ENCODE measurements at regions not wholly inside any gene's neighbourhood (a gene's known extent, or its start where the extent isn't known, plus 50 kb on each side); places are given as distances from the start of the nearest gene placed in this dataset.
"Not testable (repeated sequence)": the region's sequence is repeated elsewhere in the genome, so short reads cannot be mapped to it uniquely, and the experiment has no call there.

GRCh38 chr16:85228970-85229430 lies 116.7 kb upstream of the CIBAR2 start:
- no peak overlapping the region for H3K4me3 ChIP-seq (ENCODE audit: low read length)
- H3K27me3 ChIP-seq (ENCODE audit: insufficient read depth, low read length): no peaks in the 10 kb centered on the region
- peaks cover 11% of the 10 kb centered on the region; the same call in 1 of the 2 replicates for H3K4me1 ChIP-seq (ENCODE audit: insufficient read depth, low read length)
- H3K36me3 ChIP-seq (ENCODE audit: insufficient read depth, low read length): no peaks in the 10 kb centered on the region
- 95% methylated on average over 24 of the region's 24 CpGs for WGBS
- H3K9ac ChIP-seq (ENCODE audit: low read depth, low read length): no peak overlapping the region
- H3K9me3 ChIP-seq (ENCODE audit: insufficient read depth, low read depth, low read length): no peaks in the 10 kb centered on the region
- no peak overlapping the region for H3K27ac ChIP-seq (ENCODE audit: low read depth, low read length)

- Histone ChIP-seq H3K27ac (ENCODE audit: low read depth, low read length) (no peak overlapping the region), H3K27me3 (ENCODE audit: insufficient read depth, low read length) (no peaks in the 10 kb centered on the region), H3K4me1 (ENCODE audit: insufficient read depth, low read length) (peaks cover 11% of the 10 kb centered on the region; the same call in 1 of the 2 replicates), H3K36me3 (ENCODE audit: insufficient read depth, low read length) (no peaks in the 10 kb centered on the region), H3K9me3 (ENCODE audit: insufficient read depth, low read depth, low read length) (no peaks in the 10 kb centered on the region), H3K4me3 (ENCODE audit: low read length) (no peak overlapping the region), H3K9ac (ENCODE audit: low read depth, low read length) (no peak overlapping the region)
- WGBS: 68% methylated on average over 8 of the region's 8 CpGs
Measured at GRCh38 chr16:85229869-85230462, 117.7 kb upstream of the CIBAR2 start.

GRCh38 chr16:85230764-85231383 lies 118.6 kb upstream of the CIBAR2 start:
- WGBS: 94% methylated on average over 6 of the region's 6 CpGs
- H3K4me1 ChIP-seq (ENCODE audit: insufficient read depth, low read length): peaks cover 11% of the 10 kb centered on the region; the same call in 1 of the 2 replicates
- not testable (repeated sequence) for H3K27me3 ChIP-seq (ENCODE audit: insufficient read depth, low read length); H3K27ac ChIP-seq (ENCODE audit: low read depth, low read length); H3K9me3 ChIP-seq (ENCODE audit: insufficient read depth, low read depth, low read length); H3K9ac ChIP-seq (ENCODE audit: low read depth, low read length); H3K36me3 ChIP-seq (ENCODE audit: insufficient read depth, low read length); H3K4me3 ChIP-seq (ENCODE audit: low read length)

GRCh38 chr16:85231959-85232358 lies 119.7 kb upstream of the CIBAR2 start:
- Histone ChIP-seq H3K36me3 (ENCODE audit: insufficient read depth, low read length) (no peaks in the 10 kb centered on the region), H3K4me1 (ENCODE audit: insufficient read depth, low read length) (peaks cover 18% of the 10 kb centered on the region; the same call in 1 of the 2 replicates), H3K9me3 (ENCODE audit: insufficient read depth, low read depth, low read length) (no peaks in the 10 kb centered on the region), H3K9ac (ENCODE audit: low read depth, low read length) (no peak overlapping the region), H3K27ac (ENCODE audit: low read depth, low read length) (no peak overlapping the region), H3K27me3 (ENCODE audit: insufficient read depth, low read length) (no peaks in the 10 kb centered on the region), H3K4me3 (ENCODE audit: low read length) (no peak overlapping the region)
- WGBS: 93% methylated on average over 8 of the region's 8 CpGs

- peaks cover 12% of the 10 kb centered on the region; the same call in 1 of the 2 replicates for H3K4me1 ChIP-seq (ENCODE audit: insufficient read depth, low read length)
- H3K9ac ChIP-seq (ENCODE audit: low read depth, low read length): no peak overlapping the region
Measured at GRCh38 chr16:85232369-85233142, 120.3 kb upstream of the CIBAR2 start.

GRCh38 chr16:85233516-85233915 lies 121.2 kb upstream of the CIBAR2 start:
- H3K4me1 ChIP-seq (ENCODE audit: insufficient read depth, low read length): 0 out of 2 replicates have a peak, but pooled peaks cover 14% of the 10 kb centered on the region
- no peak overlapping the region for H3K4me3 ChIP-seq (ENCODE audit: low read length)
- no peaks in the 10 kb centered on the region for H3K27me3 ChIP-seq (ENCODE audit: insufficient read depth, low read length)
- 91% methylated on average over 6 of the region's 6 CpGs for WGBS
- H3K9me3 ChIP-seq (ENCODE audit: insufficient read depth, low read depth, low read length): no peaks in the 10 kb centered on the region
- H3K27ac ChIP-seq (ENCODE audit: low read depth, low read length): no peak overlapping the region
- H3K9ac ChIP-seq (ENCODE audit: low read depth, low read length): no peak overlapping the region
- H3K36me3 ChIP-seq (ENCODE audit: insufficient read depth, low read length): no peaks in the 10 kb centered on the region

More at GRCh38 chr16:85232369-85233142, 120.3 kb upstream of the CIBAR2 start:
- H3K27me3 ChIP-seq (ENCODE audit: insufficient read depth, low read length): no peaks in the 10 kb centered on the region
- no peak overlapping the region for H3K27ac ChIP-seq (ENCODE audit: low read depth, low read length)
- H3K36me3 ChIP-seq (ENCODE audit: insufficient read depth, low read length): no peaks in the 10 kb centered on the region
- no peaks in the 10 kb centered on the region for H3K9me3 ChIP-seq (ENCODE audit: insufficient read depth, low read depth, low read length)
- WGBS: 92% methylated on average over 13 of the region's 13 CpGs
- H3K4me3 ChIP-seq (ENCODE audit: low read length): no peak overlapping the region

GRCh38 chr16:85234310-85235204 lies 122.3 kb upstream of the CIBAR2 start:
- Histone ChIP-seq H3K4me3 (ENCODE audit: low read length) (peak overlapping the region; percentile 50), H3K27ac (ENCODE audit: low read depth, low read length) (peak overlapping the region; percentile 91), H3K4me1 (ENCODE audit: insufficient read depth, low read length) (0 out of 2 replicates have a peak, but pooled peaks cover 14% of the 10 kb centered on the region), H3K27me3 (ENCODE audit: insufficient read depth, low read length) (no peaks in the 10 kb centered on the region), H3K9ac (ENCODE audit: low read depth, low read length) (no peak overlapping the region; the same call in 1 of the 2 replicates), H3K9me3 (ENCODE audit: insufficient read depth, low read depth, low read length) (no peaks in the 10 kb centered on the region), H3K36me3 (ENCODE audit: insufficient read depth, low read length) (no peaks in the 10 kb centered on the region)
- WGBS: 15% methylated on average over 32 of the region's 36 CpGs

- Histone ChIP-seq H3K4me3 (ENCODE audit: low read length) (peak overlapping the region; percentile 50), H3K4me1 (ENCODE audit: insufficient read depth, low read length) (peaks cover 26% of the 10 kb centered on the region; the same call in 1 of the 2 replicates), H3K9me3 (ENCODE audit: insufficient read depth, low read depth, low read length) (no peaks in the 10 kb centered on the region), H3K27ac (ENCODE audit: low read depth, low read length) (peak overlapping the region; percentile 91; the same call in 1 of the 2 replicates), H3K9ac (ENCODE audit: low read depth, low read length) (0 out of 2 replicates have a peak overlapping the region, but pooled peaks have one; percentile 39), H3K36me3 (ENCODE audit: insufficient read depth, low read length) (no peaks in the 10 kb centered on the region), H3K27me3 (ENCODE audit: insufficient read depth, low read length) (no peaks in the 10 kb centered on the region)
- WGBS: 25% methylated on average over 20 of the region's 20 CpGs
Measured at GRCh38 chr16:85235991-85236817, 123.9 kb upstream of the CIBAR2 start.

- Histone ChIP-seq H3K36me3 (ENCODE audit: insufficient read depth, low read length) (no peaks in the 10 kb centered on the region), H3K9me3 (ENCODE audit: insufficient read depth, low read depth, low read length) (no peaks in the 10 kb centered on the region), H3K27ac (ENCODE audit: low read depth, low read length) (no peak overlapping the region), H3K27me3 (ENCODE audit: insufficient read depth, low read length) (no peaks in the 10 kb centered on the region), H3K4me3 (ENCODE audit: low read length) (no peak overlapping the region), H3K4me1 (ENCODE audit: insufficient read depth, low read length) (peaks cover 29% of the 10 kb centered on the region; the same call in 1 of the 2 replicates), H3K9ac (ENCODE audit: low read depth, low read length) (no peak overlapping the region)
- WGBS: 89% methylated on average over 5 of the region's 5 CpGs
Measured at GRCh38 chr16:85236818-85237150, 124.5 kb upstream of the CIBAR2 start.

GRCh38 chr16:85237817-85238216 lies 125.5 kb upstream of the CIBAR2 start:
- Histone ChIP-seq H3K9ac (ENCODE audit: low read depth, low read length) (no peak overlapping the region), H3K27me3 (ENCODE audit: insufficient read depth, low read length) (no peaks in the 10 kb centered on the region), H3K9me3 (ENCODE audit: insufficient read depth, low read depth, low read length) (no peaks in the 10 kb centered on the region), H3K4me3 (ENCODE audit: low read length) (no peak overlapping the region), H3K4me1 (ENCODE audit: insufficient read depth, low read length) (peaks cover 29% of the 10 kb centered on the region; the same call in 1 of the 2 replicates), H3K27ac (ENCODE audit: low read depth, low read length) (no peak overlapping the region), H3K36me3 (ENCODE audit: insufficient read depth, low read length) (no peaks in the 10 kb centered on the region)
- 90% methylated on average over 6 of the region's 6 CpGs for WGBS
